HFFc6 (cell line): ENCODE measurements at regions not wholly inside any gene's neighbourhood (a gene's known extent, or its start where the extent isn't known, plus 50 kb on each side); places are given as distances from the start of the nearest gene placed in this dataset.
"Not testable (repeated sequence)": the region's sequence is repeated elsewhere in the genome, so short reads cannot be mapped to it uniquely, and the experiment has no call there.

ENCODE experiments used
- DNase-seq: peaks from one replicate; pipeline ENCODE4 v3.0.0-alpha.2; 2018
- H3K27ac Mint-ChIP-seq: 2 replicates; pipeline ENCODE4 v1.8.0; 2020; ENCODE audit warnings: mild to moderate bottlenecking, mixed read lengths
- H3K27me3 Mint-ChIP-seq: 2 replicates; pipeline ENCODE4 v1.8.0; 2021; ENCODE audit warnings: mild to moderate bottlenecking, moderate library complexity, mixed read lengths; ENCODE audit not compliant: insufficient read depth
- H3K36me3 Mint-ChIP-seq: 2 replicates; pipeline ENCODE4 v1.8.0; 2021; ENCODE audit warnings: low read depth, mixed read lengths
- H3K4me1 Mint-ChIP-seq: 2 replicates; pipeline ENCODE4 v1.8.0; 2020; ENCODE audit warnings: low read depth, mixed read lengths
- H3K4me3 Mint-ChIP-seq: 2 replicates; pipeline ENCODE4 v1.8.0; 2020; ENCODE audit warnings: mild to moderate bottlenecking, moderate library complexity, mixed read lengths
- H3K9me3 Mint-ChIP-seq: 2 replicates; pipeline ENCODE4 v1.8.0; 2020; ENCODE audit warnings: mild to moderate bottlenecking, mixed read lengths
- TF ChIP-seq, protein P1 (sequence below): fragments of 200-600 bp; sonication (generic); IDR thresholded peaks from 2 replicates; pipeline ENCODE4 v1.5.0; 2021; ENCODE audit warnings: antibody characterized with exemption, mild to moderate bottlenecking

DNA sequence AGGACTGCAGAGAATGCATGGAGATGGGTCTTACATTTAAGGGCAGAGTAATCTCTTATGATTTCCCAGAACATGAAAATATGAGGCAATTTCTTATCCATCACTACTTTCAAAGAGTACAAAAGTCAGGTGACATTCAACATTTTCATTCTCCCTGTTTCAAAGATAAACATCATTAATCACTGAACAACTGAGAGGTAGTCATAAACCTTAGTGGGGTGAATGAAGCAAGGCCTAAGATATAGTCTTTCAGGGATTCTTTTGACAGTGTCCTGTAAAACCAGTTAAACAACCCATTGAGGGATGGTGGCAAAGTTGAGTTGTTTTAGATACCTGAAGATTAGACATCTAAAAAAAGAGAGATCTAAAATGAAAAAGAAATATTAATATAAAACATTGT, 271.6 kb upstream of the CBLB start:
- Mint-ChIP-seq H3K4me1 (peaks cover 19% of the 10 kb centered on the region), H3K9me3 (no peaks in the 10 kb centered on the region), H3K27me3 (peaks cover 1% of the 10 kb centered on the region; the same call in 1 of the 2 replicates), H3K27ac (no peak overlapping the region), H3K36me3 (no peaks in the 10 kb centered on the region), H3K4me3 (no peak overlapping the region)
- no peak for DNase-seq
- TF ChIP-seq, protein P1, sequence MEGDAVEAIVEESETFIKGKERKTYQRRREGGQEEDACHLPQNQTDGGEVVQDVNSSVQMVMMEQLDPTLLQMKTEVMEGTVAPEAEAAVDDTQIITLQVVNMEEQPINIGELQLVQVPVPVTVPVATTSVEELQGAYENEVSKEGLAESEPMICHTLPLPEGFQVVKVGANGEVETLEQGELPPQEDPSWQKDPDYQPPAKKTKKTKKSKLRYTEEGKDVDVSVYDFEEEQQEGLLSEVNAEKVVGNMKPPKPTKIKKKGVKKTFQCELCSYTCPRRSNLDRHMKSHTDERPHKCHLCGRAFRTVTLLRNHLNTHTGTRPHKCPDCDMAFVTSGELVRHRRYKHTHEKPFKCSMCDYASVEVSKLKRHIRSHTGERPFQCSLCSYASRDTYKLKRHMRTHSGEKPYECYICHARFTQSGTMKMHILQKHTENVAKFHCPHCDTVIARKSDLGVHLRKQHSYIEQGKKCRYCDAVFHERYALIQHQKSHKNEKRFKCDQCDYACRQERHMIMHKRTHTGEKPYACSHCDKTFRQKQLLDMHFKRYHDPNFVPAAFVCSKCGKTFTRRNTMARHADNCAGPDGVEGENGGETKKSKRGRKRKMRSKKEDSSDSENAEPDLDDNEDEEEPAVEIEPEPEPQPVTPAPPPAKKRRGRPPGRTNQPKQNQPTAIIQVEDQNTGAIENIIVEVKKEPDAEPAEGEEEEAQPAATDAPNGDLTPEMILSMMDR: no peak

DNA sequence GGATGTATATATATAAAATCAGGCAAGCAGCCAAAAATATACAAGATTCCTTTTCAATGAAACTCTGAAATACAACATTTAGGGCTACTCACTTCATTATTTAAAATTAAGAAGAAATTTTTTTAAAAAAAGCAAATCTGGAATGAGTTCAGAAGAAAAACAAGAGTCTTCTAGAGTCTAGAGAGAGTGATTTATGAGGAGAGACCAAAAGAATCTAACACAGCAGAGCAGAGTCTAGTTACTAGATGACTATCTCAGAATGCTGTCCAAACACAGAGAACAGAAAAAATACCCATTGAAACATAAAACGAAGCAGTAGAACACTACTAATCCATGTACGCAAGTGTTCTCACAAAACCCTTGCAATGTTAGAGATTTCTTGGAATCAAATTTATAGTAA, 275.2 kb upstream of the CBLB start:
- no peaks in the 10 kb centered on the region for H3K27me3 Mint-ChIP-seq
- H3K27ac Mint-ChIP-seq: no peak overlapping the region
- TF ChIP-seq, protein P1: no peak
- peaks cover 9% of the 10 kb centered on the region; the same call in 1 of the 2 replicates for H3K9me3 Mint-ChIP-seq
- no peak overlapping the region for H3K4me3 Mint-ChIP-seq
- peaks cover 14% of the 10 kb centered on the region for H3K36me3 Mint-ChIP-seq
- H3K4me1 Mint-ChIP-seq: peaks cover 12% of the 10 kb centered on the region
- DNase-seq: peak; percentile 28

DNA sequence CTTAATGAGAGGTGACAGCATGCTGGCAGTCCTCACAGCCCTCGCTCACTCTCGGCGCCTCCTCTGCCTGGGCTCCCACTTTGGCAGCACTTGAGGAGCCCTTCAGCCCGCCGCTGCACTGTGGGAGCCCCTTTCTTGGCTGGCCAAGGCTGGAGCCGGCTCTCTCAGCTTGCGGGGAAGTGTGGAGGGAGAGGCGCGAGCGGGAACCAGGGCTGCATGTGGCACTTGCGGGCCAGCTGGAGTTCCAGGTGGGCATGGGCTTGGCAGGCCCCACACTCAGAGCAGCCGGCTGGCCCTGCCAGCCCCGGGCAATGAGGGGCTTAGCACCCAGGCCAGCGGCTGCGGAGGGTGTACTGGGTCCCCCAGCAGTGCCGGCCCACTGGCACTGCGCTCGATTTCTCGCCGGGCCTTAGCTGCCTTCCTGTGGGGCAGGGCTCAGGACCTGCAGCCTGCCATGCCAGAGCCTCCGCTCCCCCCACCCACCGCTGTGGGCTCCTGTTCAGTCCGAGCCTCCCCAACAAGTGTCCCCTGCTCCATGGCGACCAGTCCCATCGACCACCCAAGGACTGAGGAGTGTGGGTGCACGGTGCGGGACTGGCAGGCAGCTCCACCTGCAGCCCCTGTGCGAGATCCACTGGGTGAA, 279.7 kb upstream of the CBLB start:
- peaks cover 15% of the 10 kb centered on the region; the same call in 1 of the 2 replicates for H3K9me3 Mint-ChIP-seq
- not testable (repeated sequence) for DNase-seq, H3K27me3 Mint-ChIP-seq, H3K4me1 Mint-ChIP-seq, H3K4me3 Mint-ChIP-seq, H3K27ac Mint-ChIP-seq
- peaks cover 18% of the 10 kb centered on the region for H3K36me3 Mint-ChIP-seq

DNA sequence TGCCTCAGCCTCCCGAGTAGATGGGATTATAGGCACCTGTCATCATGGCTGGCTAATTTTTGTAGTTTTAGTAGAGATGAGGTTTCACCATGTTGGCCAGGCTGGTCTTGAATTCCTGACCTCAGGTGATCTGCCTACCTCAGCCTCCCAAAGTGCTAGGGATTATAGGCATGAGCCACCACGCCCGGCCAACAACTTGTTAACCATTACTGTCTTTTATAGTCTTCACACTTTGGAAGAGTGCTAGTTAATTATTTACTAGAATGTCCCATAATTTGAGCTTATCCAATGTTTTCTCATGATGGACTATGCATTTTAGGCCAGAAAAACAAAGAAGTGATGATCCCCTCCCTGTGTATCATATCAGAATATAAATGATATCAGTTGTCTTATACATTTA, 288.6 kb upstream of the CBLB start:
- no peak for DNase-seq
- H3K27me3 Mint-ChIP-seq: no peaks in the 10 kb centered on the region
- no peaks in the 10 kb centered on the region for H3K36me3 Mint-ChIP-seq
- no peaks in the 10 kb centered on the region for H3K4me1 Mint-ChIP-seq
- TF ChIP-seq, protein P1: no peak
- no peak overlapping the region for H3K4me3 Mint-ChIP-seq
- no peaks in the 10 kb centered on the region for H3K9me3 Mint-ChIP-seq
- H3K27ac Mint-ChIP-seq: no peak overlapping the region

DNA sequence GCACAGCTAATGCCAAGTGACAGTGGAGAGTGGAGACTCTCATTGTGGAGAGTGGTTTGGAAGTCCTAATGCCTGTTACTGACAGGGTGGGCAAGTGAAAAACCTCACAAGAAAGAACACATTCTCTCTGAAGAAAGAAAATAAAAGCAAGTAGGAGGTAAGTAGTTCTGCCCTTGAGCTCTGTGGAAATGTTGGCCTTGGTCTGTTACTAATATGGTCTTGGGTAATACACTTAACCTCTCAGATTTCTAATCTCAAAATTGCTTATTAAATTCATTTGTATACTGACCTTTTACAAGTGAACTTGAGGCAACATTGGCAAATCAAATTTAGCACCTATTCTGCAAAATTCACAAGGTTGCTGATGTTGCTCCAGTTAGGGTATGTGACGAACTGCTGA, 291.6 kb upstream of the CBLB start:
- no peak overlapping the region for H3K27ac Mint-ChIP-seq
- H3K9me3 Mint-ChIP-seq: no peaks in the 10 kb centered on the region; the same call in 1 of the 2 replicates
- no peak for DNase-seq
- H3K4me3 Mint-ChIP-seq: no peak overlapping the region
- TF ChIP-seq, protein P1: no peak
- no peaks in the 10 kb centered on the region for H3K4me1 Mint-ChIP-seq
- H3K27me3 Mint-ChIP-seq: no peaks in the 10 kb centered on the region
- no peaks in the 10 kb centered on the region; the same call in 1 of the 2 replicates for H3K36me3 Mint-ChIP-seq

DNA sequence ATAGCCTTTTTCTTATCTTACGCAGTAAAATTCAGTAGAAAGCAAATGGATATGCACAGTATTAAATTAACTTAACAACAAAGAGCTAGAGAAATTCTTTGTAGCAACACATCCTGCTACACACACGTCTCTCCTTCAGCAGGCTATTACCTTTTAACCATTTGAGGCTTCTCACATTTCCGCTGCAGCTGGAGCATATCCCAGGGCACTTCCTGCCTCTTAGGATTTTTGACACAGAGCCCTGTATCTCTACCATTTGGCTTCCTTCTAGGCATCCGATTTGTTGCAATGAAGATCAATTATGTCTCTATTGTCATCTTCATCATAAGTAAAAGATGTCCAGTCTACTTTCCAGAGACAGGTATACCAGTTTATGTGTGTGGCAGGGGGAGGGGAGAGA, 292.4 kb upstream of the CBLB start:
- Mint-ChIP-seq H3K4me1 (no peaks in the 10 kb centered on the region), H3K4me3 (no peak overlapping the region), H3K36me3 (no peaks in the 10 kb centered on the region; the same call in 1 of the 2 replicates), H3K9me3 (no peaks in the 10 kb centered on the region; the same call in 1 of the 2 replicates), H3K27ac (no peak overlapping the region), H3K27me3 (no peaks in the 10 kb centered on the region)
- TF ChIP-seq, protein P1: no peak
- no peak for DNase-seq
